D341Med (cell line): ENCODE measurements at regions not wholly inside any gene's neighbourhood (a gene's known extent, or its start where the extent isn't known, plus 50 kb on each side); places are given as distances from the start of the nearest gene placed in this dataset.

Experiments used
- DNase-seq: peaks from one replicate; pipeline ENCODE4 v3.0.0; 2012; ENCODE audit warnings: low spot score

- no peak for DNase-seq
Observed at GRCh38 chr4:62881901-62882300, 1527.3 kb downstream of the TECRL start.

- no peak for DNase-seq
Observed at GRCh38 chr4:62881210-62881609, 1528.0 kb downstream of the TECRL start.

- no peak for DNase-seq
Observed at GRCh38 chr4:62872856-62873255, 1536.4 kb downstream of the TECRL start.

GRCh38 chr4:62871078-62871477 is 1538.2 kb downstream of the TECRL start:
- DNase-seq: no peak

- DNase-seq: no peak
Observed at GRCh38 chr4:62870451-62870850, 1538.8 kb downstream of the TECRL start.

- no peak for DNase-seq
Observed at GRCh38 chr4:62865261-62865660, 1544.0 kb downstream of the TECRL start.

GRCh38 chr4:62849696-62850095 is 1559.6 kb downstream of the TECRL start:
- no peak for DNase-seq

- DNase-seq: no peak
Observed at GRCh38 chr4:62835631-62836030, 1573.6 kb downstream of the TECRL start.

- no peak for DNase-seq
Observed at GRCh38 chr4:62822306-62822705, 1586.9 kb downstream of the TECRL start.

- DNase-seq: no peak
Observed at GRCh38 chr4:62816566-62816965, 1592.7 kb downstream of the TECRL start.

- DNase-seq: no peak
Observed at GRCh38 chr4:62814510-62815047, 1594.7 kb downstream of the TECRL start.

- DNase-seq: no peak
Observed at GRCh38 chr4:62806816-62807215, 1602.4 kb downstream of the TECRL start.

- DNase-seq: no peak
Observed at GRCh38 chr4:62804075-62804474, 1603.9 kb downstream of the ADGRL3 start.

- no peak for DNase-seq
Observed at GRCh38 chr4:62797221-62797620, 1597.1 kb downstream of the ADGRL3 start.

- DNase-seq: no peak
Observed at GRCh38 chr4:62791386-62791785, 1591.3 kb downstream of the ADGRL3 start.

- no peak for DNase-seq
Observed at GRCh38 chr4:62771983-62772557, 1571.9 kb downstream of the ADGRL3 start.

- DNase-seq: no peak
Observed at GRCh38 chr4:62740296-62740695, 1540.2 kb downstream of the ADGRL3 start.

GRCh38 chr4:62717154-62717553 is 1517.0 kb downstream of the ADGRL3 start:
- no peak for DNase-seq

GRCh38 chr4:62711575-62711974 is 1511.4 kb downstream of the ADGRL3 start:
- no peak for DNase-seq

- peak; percentile 29 for DNase-seq
Observed at GRCh38 chr4:62709618-62710252, 1509.6 kb downstream of the ADGRL3 start.

GRCh38 chr4:62706423-62706822 is 1506.3 kb downstream of the ADGRL3 start:
- no peak for DNase-seq

- no peak for DNase-seq
Observed at GRCh38 chr4:62683799-62684566, 1483.9 kb downstream of the ADGRL3 start.

GRCh38 chr4:62676962-62677361 is 1476.8 kb downstream of the ADGRL3 start:
- no peak for DNase-seq
